Adrenal gland (tissue), 9 donors: ENCODE measurements at regions not wholly inside any gene's neighbourhood (a gene's known extent, or its start where the extent isn't known, plus 50 kb on each side); places are given as distances from the start of the nearest gene placed in this dataset.

Source experiments
- DNase-seq, 7 donors: peaks; one replicate each; pipeline ENCODE4 v3.0.0-alpha.2; 2019 to 2020
- H3K27ac ChIP-seq, 5 donors: fragments of 200-600 bp; sonication (generic) in 4 of 5; 1 replicate in 3 of 5; 2 replicates in 2 of 5; pipeline versions ENCODE4 v1.5.1 to v1.8.0; 2016 to 2020; ENCODE audit warnings: mild to moderate bottlenecking in 1 of 5
- H3K27me3 ChIP-seq: fragments of 200-600 bp; 2 replicates; pipeline ENCODE4 v1.8.0; 2021
- H3K36me3 ChIP-seq, 2 donors: fragments of 200-600 bp; replicated peaks in 1 of 2; 1 replicate in 1 of 2; 2 replicates in 1 of 2; pipeline versions ENCODE4 v1.5.1 to v1.8.0; 2018 to 2022
- H3K4me1 ChIP-seq, 2 donors: fragments of 200-600 bp; replicated peaks in 1 of 2; 1 replicate in 1 of 2; 2 replicates in 1 of 2; pipeline versions ENCODE4 v1.5.1 to v1.8.0; 2018 to 2021
- H3K4me3 ChIP-seq, 4 donors: fragments of 200-600 bp; sonication (generic) in 3 of 4; one replicate each; pipeline ENCODE4 v1.5.1; 2016 to 2018
- H3K9me3 ChIP-seq, 3 donors: fragments of 200-600 bp; sonication (generic) in 1 of 3; replicated peaks in 1 of 3; 1 replicate in 2 of 3; 2 replicates in 1 of 3; pipeline versions ENCODE4 v1.5.1 to v1.8.0; 2016 to 2021
- CTCF ChIP-seq, 6 experiments: fragments of 450-650 bp in 4 of 6; fragments of 200-600 bp in 2 of 6; sonication (generic) in 1 of 6; IDR thresholded peaks; 1 replicate in 5 of 6; 2 replicates in 1 of 6; pipeline versions ENCODE4 v1.5.1 to v1.8.0; 2016 to 2021; ENCODE audit warnings: antibody characterized with exemption in 6 of 6, mild to moderate bottlenecking in 2 of 6, moderate library complexity in 1 of 6
- POLR2A ChIP-seq, 2 donors: fragments of 450-650 bp; IDR thresholded peaks; one replicate each; pipeline ENCODE4 v1.6.1; 2017; ENCODE audit warnings: antibody characterized with exemption in 2 of 2, mild to moderate bottlenecking in 2 of 2, moderate library complexity in 1 of 2
- WGBS, 4 donors: extraction: QIAGEN DNeasy Blood & Tissue Kit in 2 of 4; methylation state at CpG; one replicate each; pipeline versions ENCODE4 v1.1.5 to v1.1.7; 2013 to 2017; 5-methylcytosine and 5-hydroxymethylcytosine counted together
- intact Hi-C, 2 donors: fragments of 100-400 bp; cut with DNase I; formaldehyde crosslinking; loops; one replicate each; pipeline versions ENCODE4 v1.14.1 to v1.15.0; 2022 to 2023
- donor health status: healthy with polysubstance abuse.
- donor health status: Bipolar disorder and iron deficiency.
- donor health status: DM: yes; HTN: yes; CAD: no.
- donor health status: DM: no; HTN: no; CAD: no.
- donor health status: DM: no; HTN: no; CAD: no.

- WGBS, 4 donors, result 68 to 80% (median 72%) methylated on average over 6 of the region's 6 CpGs
- Histone ChIP-seq H3K9me3 (no peaks in the 10 kb centered on the region), H3K27ac (no peak overlapping the region), H3K27me3 (no peaks in the 10 kb centered on the region), H3K36me3 (no peaks in the 10 kb centered on the region), H3K4me3 (no peak overlapping the region), H3K4me1 (no peaks in the 10 kb centered on the region)
- intact Hi-C loops, result no loop called here
- TF ChIP-seq CTCF (IDR thresholded peaks at IDR 0.05), result no peak
- DNase-seq, result no peak
These were observed 202.8 kb downstream of the SREK1 start for GRCh38 chr5:66346869-66347268.

- 71 to 80% (median 78%) methylated on average over 4 of the region's 4 CpGs for WGBS, 4 donors
- no peaks in the 10 kb centered on the region for H3K9me3 ChIP-seq
- intact Hi-C loops, result no loop called here
- H3K4me3 ChIP-seq, result no peak overlapping the region
- no peak for TF ChIP-seq CTCF (IDR thresholded peaks at IDR 0.05)
- TF ChIP-seq POLR2A (IDR thresholded peaks at IDR 0.05), result no peak
- no peaks in the 10 kb centered on the region for H3K36me3 ChIP-seq
- H3K4me1 ChIP-seq, result no peaks in the 10 kb centered on the region
- H3K27ac ChIP-seq, result no peak overlapping the region
- no peaks in the 10 kb centered on the region for H3K27me3 ChIP-seq
- no peak for DNase-seq
These were observed 204.5 kb downstream of the SREK1 start for GRCh38 chr5:66348387-66349125.

GRCh38 chr5:66351813-66352212 lies 207.7 kb downstream of the SREK1 start:
- no peaks in the 10 kb centered on the region for H3K9me3 ChIP-seq
- 63 to 75% (median 68%) methylated on average over 1 of the region's 1 CpG for WGBS, 4 donors
- H3K27me3 ChIP-seq, result no peaks in the 10 kb centered on the region
- TF ChIP-seq CTCF (IDR thresholded peaks at IDR 0.05) (no peak), POLR2A (IDR thresholded peaks at IDR 0.05) (no peak)
- DNase-seq, result no peak
- no peak overlapping the region for H3K27ac ChIP-seq
- intact Hi-C loops, result no loop called here
- H3K4me3 ChIP-seq, result no peak overlapping the region
- no peaks in the 10 kb centered on the region for H3K4me1 ChIP-seq
- no peaks in the 10 kb centered on the region for H3K36me3 ChIP-seq

- intact Hi-C loops, result no loop called here
- H3K27ac ChIP-seq, result no peak overlapping the region
- WGBS, 4 donors, result 88 to 97% (median 93%) methylated on average over 2 of the region's 2 CpGs
These were observed 209.1 kb downstream of the SREK1 start for GRCh38 chr5:66353186-66353585.

More at GRCh38 chr5:66353186-66353585, 209.1 kb downstream of the SREK1 start:
- no peaks in the 10 kb centered on the region for H3K27me3 ChIP-seq
- H3K4me1 ChIP-seq, result no peaks in the 10 kb centered on the region
- H3K36me3 ChIP-seq, result no peaks in the 10 kb centered on the region
- no peak overlapping the region for H3K4me3 ChIP-seq
- TF ChIP-seq CTCF (IDR thresholded peaks at IDR 0.05), result no peak
- no peak for TF ChIP-seq POLR2A (IDR thresholded peaks at IDR 0.05)
- DNase-seq, result no peak
- H3K9me3 ChIP-seq, result no peaks in the 10 kb centered on the region
